ENCODE measurements at regions not wholly inside any gene's neighbourhood (a gene's known extent, or its start where the extent isn't known, plus 50 kb on each side); places are given as distances from the start of the nearest gene placed in this dataset.

DNA sequence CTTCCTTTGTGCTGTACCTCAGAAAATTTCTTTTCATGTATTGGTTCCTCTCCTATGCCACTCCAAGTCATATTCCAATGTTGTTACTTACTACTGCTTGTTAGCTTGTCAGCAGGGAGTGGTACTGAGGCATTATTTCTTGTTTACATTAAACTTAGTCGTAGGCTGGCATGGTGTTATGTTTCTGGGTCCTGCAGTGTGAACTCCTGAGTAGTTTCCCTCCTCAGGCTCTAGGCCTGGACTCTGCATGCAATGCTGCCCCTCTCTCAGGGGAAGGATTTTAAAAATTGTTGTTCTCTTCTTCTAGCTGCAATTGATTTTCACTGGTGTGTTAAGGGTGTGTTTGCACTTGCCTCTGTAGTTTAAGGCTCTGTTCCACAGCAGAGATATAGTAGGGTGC lies 671.6 kb downstream of the PLCL1 start:
- POLR2A ChIA-PET, result no interaction called here
- H3K4me3 ChIP-seq (replicated peaks in 1 of 3; ENCODE audit: insufficient read depth in 1 of 3, low read depth in 1 of 3, low read length in 3 of 3), result no peak overlapping the region
- no peaks in the 10 kb centered on the region for H3K36me3 ChIP-seq (ENCODE audit: control insufficient read depth in 2 of 2, extremely low read depth in 1 of 2, insufficient read depth in 2 of 2, low read length in 2 of 2)
- H4K20me1 ChIP-seq (replicated peaks; ENCODE audit: control insufficient read depth, extremely low read depth, insufficient read depth, low read length), result no peaks in the 10 kb centered on the region
- dilution Hi-C loops (cut with MboI; ENCODE audit: extremely low pct_ligation_motif_present, low sequenced_read_pairs) (no loop called here), intact Hi-C loops (cut with micrococcal nuclease) (no loop called here)
- FAIRE-seq (no peak), DNase-seq (ENCODE audit: low read depth, low spot score) (no peak)
- no peaks in the 10 kb centered on the region for H3K4me1 ChIP-seq (ENCODE audit: control insufficient read depth, extremely low read depth, insufficient read depth, low read length)
- H3K9me3 ChIP-seq (replicated peaks; ENCODE audit: control insufficient read depth, insufficient read depth, low read length), result no peaks in the 10 kb centered on the region
- TF ChIP-seq FOS (IDR thresholded peaks at IDR 0.05; ENCODE audit: borderline replicate concordance, insufficient read depth, low read length) (no peak), JUN (IDR thresholded peaks at IDR 0.05; ENCODE audit: borderline replicate concordance, insufficient read depth, insufficient read length, low read depth) (no peak), EZH2 (IDR thresholded peaks at IDR 0.05; ENCODE audit: borderline replicate concordance, low read depth, low read length, severe bottlenecking) (no peak), CTCF (IDR thresholded peaks at IDR 0.05; ENCODE audit: extremely low read depth in 1 of 2, insufficient read depth in 1 of 2, low read depth in 1 of 2, low read length in 2 of 2) (no peak), POLR2A (IDR thresholded peaks at IDR 0.05; ENCODE audit: low read depth, low read length) (no peak), MYC (IDR thresholded peaks at IDR 0.05; ENCODE audit: low read depth, low read length) (no peak), POLR2AphosphoS5 (IDR thresholded peaks at IDR 0.05; ENCODE audit: insufficient read depth, low read depth, low read length) (no peak), GATA2 (IDR thresholded peaks at IDR 0.05; ENCODE audit: insufficient read depth, insufficient read length, low read depth, low read length) (no peak)
- TF ChIP-seq, protein P1, sequence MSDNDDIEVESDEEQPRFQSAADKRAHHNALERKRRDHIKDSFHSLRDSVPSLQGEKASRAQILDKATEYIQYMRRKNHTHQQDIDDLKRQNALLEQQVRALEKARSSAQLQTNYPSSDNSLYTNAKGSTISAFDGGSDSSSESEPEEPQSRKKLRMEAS (IDR thresholded peaks at IDR 0.05; ENCODE audit: insufficient read depth, insufficient read length), result no peak
- CTCF ChIA-PET, result no interaction called here
- H2AFZ ChIP-seq (ENCODE audit: low read depth, low read length), result no peak overlapping the region
- no peak overlapping the region for H3K27ac ChIP-seq (ENCODE audit: insufficient read depth, low read depth, low read length)
- no peaks in the 10 kb centered on the region for H3K9me1 ChIP-seq (replicated peaks; ENCODE audit: control insufficient read depth, extremely low read depth, insufficient read depth, low read length)
- BruUV-seq (replicated peaks), result no TSS peak
- H3K27me3 ChIP-seq (ENCODE audit: control insufficient read depth in 2 of 2, insufficient read depth in 2 of 2, low read length in 2 of 2), result no peaks in the 10 kb centered on the region
- H3K79me2 ChIP-seq (ENCODE audit: control insufficient read depth, insufficient read depth, low read length), result no peaks in the 10 kb centered on the region
- H3K4me2 ChIP-seq (ENCODE audit: insufficient read depth, low read length), result no peak overlapping the region
- no peak overlapping the region for H3K9ac ChIP-seq (replicated peaks; ENCODE audit: extremely low read depth, insufficient read depth, low read length)
